ENCODE measurements at regions not wholly inside any gene's neighbourhood (a gene's known extent, or its start where the extent isn't known, plus 50 kb on each side); places are given as distances from the start of the nearest gene placed in this dataset.

- DNase-seq (ENCODE audit: low read depth), result no peak
Measured at GRCh38 chr6:134866563-134866962, 83.3 kb downstream of the ALDH8A1 start.

- no peak for DNase-seq (ENCODE audit: low read depth)
Measured at GRCh38 chr6:134864558-134864957, 85.3 kb downstream of the ALDH8A1 start.

- DNase-seq (ENCODE audit: low read depth), result no peak
Measured at GRCh38 chr6:134863763-134864510, 86.0 kb downstream of the ALDH8A1 start.

GRCh38 chr6:134854366-134854765 lies 95.5 kb downstream of the ALDH8A1 start:
- no peak for DNase-seq (ENCODE audit: low read depth)

- no peak for DNase-seq (ENCODE audit: low read depth)
Measured at GRCh38 chr6:134853111-134854055, 96.5 kb downstream of the ALDH8A1 start.

- DNase-seq (ENCODE audit: low read depth), result no peak
Measured at GRCh38 chr6:134851548-134851947, 98.4 kb downstream of the ALDH8A1 start.

GRCh38 chr6:134850721-134851305 lies 99.1 kb downstream of the ALDH8A1 start:
- DNase-seq (ENCODE audit: low read depth), result no peak

- no peak for DNase-seq (ENCODE audit: low read depth)
Measured at GRCh38 chr6:134849920-134850447, 99.9 kb downstream of the ALDH8A1 start.

GRCh38 chr6:134848076-134848475 lies 101.8 kb downstream of the ALDH8A1 start:
- no peak for DNase-seq (ENCODE audit: low read depth)

GRCh38 chr6:134846865-134847264 lies 103.0 kb downstream of the ALDH8A1 start:
- DNase-seq (ENCODE audit: low read depth), result no peak

GRCh38 chr6:134846031-134846430 lies 103.9 kb downstream of the ALDH8A1 start:
- no peak for DNase-seq (ENCODE audit: low read depth)

GRCh38 chr6:134844120-134844519 lies 105.8 kb downstream of the ALDH8A1 start:
- no peak for DNase-seq (ENCODE audit: low read depth)

GRCh38 chr6:134840086-134840867 lies 109.6 kb downstream of the ALDH8A1 start:
- DNase-seq (ENCODE audit: low read depth), result no peak

- no peak for DNase-seq (ENCODE audit: low read depth)
Measured at GRCh38 chr6:134835993-134836392, 113.9 kb downstream of the ALDH8A1 start.

- no peak for DNase-seq (ENCODE audit: low read depth)
Measured at GRCh38 chr6:134830940-134831339, 119.0 kb downstream of the ALDH8A1 start.

GRCh38 chr6:134830194-134830593 lies 119.7 kb downstream of the ALDH8A1 start:
- no peak for DNase-seq (ENCODE audit: low read depth)

- no peak for DNase-seq (ENCODE audit: low read depth)
Measured at GRCh38 chr6:134828641-134829040, 121.3 kb downstream of the ALDH8A1 start.

- DNase-seq (ENCODE audit: low read depth), result no peak
Measured at GRCh38 chr6:134826889-134827737, 122.8 kb downstream of the ALDH8A1 start.

- no peak for DNase-seq (ENCODE audit: low read depth)
Measured at GRCh38 chr6:134823710-134824034, 126.2 kb downstream of the ALDH8A1 start.

GRCh38 chr6:134822920-134823709 lies 126.8 kb downstream of the ALDH8A1 start:
- DNase-seq (ENCODE audit: low read depth), result no peak
